ENCODE measurements at regions not wholly inside any gene's neighbourhood (a gene's known extent, or its start where the extent isn't known, plus 50 kb on each side); places are given as distances from the start of the nearest gene placed in this dataset.

GRCh38 chr6:16972535-16972934, 129.3 kb upstream of the STMND1 start:
- FAIRE-seq (no peak), DNase-seq (ENCODE audit: low read depth, low spot score) (no peak)
- no peaks in the 10 kb centered on the region for H3K36me3 ChIP-seq (ENCODE audit: control insufficient read depth in 2 of 2, extremely low read depth in 1 of 2, insufficient read depth in 2 of 2, low read length in 2 of 2)
- TF ChIP-seq MYC (IDR thresholded peaks at IDR 0.05; ENCODE audit: low read depth, low read length), result no peak
- CTCF ChIA-PET, result interaction anchor here (1.1 to 1.7 kb wide), 3 partner anchors 7 to 592 kb away, joined by 3 to 6 read pairs (median 3); no protein-coding TSS in a partner anchor
- intact Hi-C loops (cut with micrococcal nuclease) (no loop called here), dilution Hi-C loops (cut with MboI; ENCODE audit: extremely low pct_ligation_motif_present, low sequenced_read_pairs) (no loop called here)
- BruUV-seq (replicated peaks), result no TSS peak
- H3K4me1 ChIP-seq (ENCODE audit: control insufficient read depth, extremely low read depth, insufficient read depth, low read length), result no peaks in the 10 kb centered on the region
- H3K9me3 ChIP-seq (replicated peaks; ENCODE audit: control insufficient read depth, insufficient read depth, low read length), result no peaks in the 10 kb centered on the region
- POLR2A ChIA-PET, result no interaction called here
- no peak overlapping the region for H2AFZ ChIP-seq (ENCODE audit: low read depth, low read length)
- no peaks in the 10 kb centered on the region for H3K79me2 ChIP-seq (ENCODE audit: control insufficient read depth, insufficient read depth, low read length)
- H3K27ac ChIP-seq (ENCODE audit: insufficient read depth, low read depth, low read length), result no peak overlapping the region
- no peak overlapping the region for H3K9ac ChIP-seq (replicated peaks; ENCODE audit: extremely low read depth, insufficient read depth, low read length)
- peaks cover 24 to 46% of the 10 kb centered on the region in 2 experiments for H3K27me3 ChIP-seq (ENCODE audit: control insufficient read depth in 2 of 2, insufficient read depth in 2 of 2, low read length in 2 of 2)
- H4K20me1 ChIP-seq (replicated peaks; ENCODE audit: control insufficient read depth, extremely low read depth, insufficient read depth, low read length), result no peaks in the 10 kb centered on the region
- H3K9me1 ChIP-seq (replicated peaks; ENCODE audit: control insufficient read depth, extremely low read depth, insufficient read depth, low read length), result no peaks in the 10 kb centered on the region
- H3K4me3 ChIP-seq (replicated peaks in 1 of 3; ENCODE audit: insufficient read depth in 1 of 3, low read depth in 1 of 3, low read length in 3 of 3), result no peak overlapping the region
- no peak overlapping the region for H3K4me2 ChIP-seq (ENCODE audit: insufficient read depth, low read length)

GRCh38 chr6:16969699-16970655, 131.9 kb upstream of the STMND1 start:
- DNase-seq (ENCODE audit: low read depth, low spot score) (no peak), FAIRE-seq (no peak)
- Histone ChIP-seq H3K36me3 (ENCODE audit: control insufficient read depth in 2 of 2, extremely low read depth in 1 of 2, insufficient read depth in 2 of 2, low read length in 2 of 2) (no peaks in the 10 kb centered on the region), H4K20me1 (replicated peaks; ENCODE audit: control insufficient read depth, extremely low read depth, insufficient read depth, low read length) (no peaks in the 10 kb centered on the region), H3K9me1 (replicated peaks; ENCODE audit: control insufficient read depth, extremely low read depth, insufficient read depth, low read length) (no peaks in the 10 kb centered on the region), H3K27ac (ENCODE audit: insufficient read depth, low read depth, low read length) (no peak overlapping the region), H3K27me3 (ENCODE audit: control insufficient read depth in 2 of 2, insufficient read depth in 2 of 2, low read length in 2 of 2) (peaks cover 18 to 28% of the 10 kb centered on the region in 2 experiments), H3K4me2 (ENCODE audit: insufficient read depth, low read length) (no peak overlapping the region), H3K9me3 (replicated peaks; ENCODE audit: control insufficient read depth, insufficient read depth, low read length) (no peaks in the 10 kb centered on the region), H3K9ac (replicated peaks; ENCODE audit: extremely low read depth, insufficient read depth, low read length) (no peak overlapping the region), H3K79me2 (ENCODE audit: control insufficient read depth, insufficient read depth, low read length) (no peaks in the 10 kb centered on the region), H2AFZ (ENCODE audit: low read depth, low read length) (no peak overlapping the region), H3K4me3 (replicated peaks in 1 of 3; ENCODE audit: insufficient read depth in 1 of 3, low read depth in 1 of 3, low read length in 3 of 3) (no peak overlapping the region), H3K4me1 (ENCODE audit: control insufficient read depth, extremely low read depth, insufficient read depth, low read length) (no peaks in the 10 kb centered on the region)
- TF ChIP-seq POLR2A (IDR thresholded peaks at IDR 0.05; ENCODE audit: low read depth, low read length), result no peak
- TF ChIP-seq FOS (IDR thresholded peaks at IDR 0.05; ENCODE audit: borderline replicate concordance, insufficient read depth, low read length), result no peak
- no peak for TF ChIP-seq MYC (IDR thresholded peaks at IDR 0.05; ENCODE audit: low read depth, low read length)
- no peak for TF ChIP-seq GATA2 (IDR thresholded peaks at IDR 0.05; ENCODE audit: insufficient read depth, insufficient read length, low read depth, low read length)
- TF ChIP-seq JUN (IDR thresholded peaks at IDR 0.05; ENCODE audit: borderline replicate concordance, insufficient read depth, insufficient read length, low read depth), result no peak
- no peak for TF ChIP-seq CTCF (IDR thresholded peaks at IDR 0.05; ENCODE audit: extremely low read depth in 1 of 2, insufficient read depth in 1 of 2, low read depth in 1 of 2, low read length in 2 of 2)
- intact Hi-C loops (cut with micrococcal nuclease) (loop anchor here (5.0 kb wide), 3 partner anchors 62 to 683 kb away; no protein-coding TSS in a partner anchor), dilution Hi-C loops (cut with MboI; ENCODE audit: extremely low pct_ligation_motif_present, low sequenced_read_pairs) (no loop called here)
- no TSS peak for BruUV-seq (replicated peaks)
- POLR2A ChIA-PET, result no interaction called here
- CTCF ChIA-PET, result no interaction called here

Measured in endothelial cell of umbilical vein (primary cell).